HEK293T (cell line): ENCODE measurements at regions not wholly inside any gene's neighbourhood (a gene's known extent, or its start where the extent isn't known, plus 50 kb on each side); places are given as distances from the start of the nearest gene placed in this dataset.
A peak's percentile ranks its signal among the peaks of the same experiment; 100 is the strongest.
"Not testable (repeated sequence)": the region's sequence is repeated elsewhere in the genome, so short reads cannot be mapped to it uniquely, and the experiment has no call there.

Experiments
- CTCF ChIA-PET: fragments of 350-600 bp; formaldehyde crosslinking; extraction: SDS; loops from one replicate; lab custom pipeline; 2021; ENCODE audit warnings: antibody characterized with exemption, inconsistent platforms; lab: Yijun Ruan, JAX
- POLR2A ChIA-PET: fragments of 350-600 bp; formaldehyde crosslinking; extraction: SDS; loops from one replicate; lab custom pipeline; 2020; ENCODE audit warnings: antibody characterized with exemption, inconsistent platforms; lab: Yijun Ruan, JAX
- DNase-seq: peaks from one replicate; pipeline ENCODE4 v3.0.0; 2012; ENCODE audit warnings: mixed read lengths; ENCODE audit errors: extremely low spot score
- ARNT ChIP-seq: fragments of 450-650 bp; IDR thresholded peaks from 2 replicates; pipeline ENCODE4 v1.6.1; 2017; ENCODE audit warnings: mild to moderate bottlenecking
- BHLHE40 ChIP-seq: fragments of 450-650 bp; IDR thresholded peaks from 2 replicates; pipeline ENCODE4 v1.6.1; 2016; ENCODE audit warnings: mild to moderate bottlenecking, moderate library complexity, borderline replicate concordance
- CTBP1 ChIP-seq: fragments of 450-650 bp; IDR thresholded peaks from 2 replicates; pipeline ENCODE4 v1.6.1; 2016; ENCODE audit warnings: borderline replicate concordance
- ELF4 ChIP-seq: fragments of 450-650 bp; IDR thresholded peaks from 2 replicates; pipeline ENCODE4 v1.6.1; 2017; ENCODE audit warnings: antibody characterized with exemption
- FOXA1 ChIP-seq: fragments of 450-650 bp; IDR thresholded peaks from 2 replicates; pipeline ENCODE4 v1.6.1; 2016; ENCODE audit warnings: mild to moderate bottlenecking
- FOXK2 ChIP-seq: fragments of 450-650 bp; IDR thresholded peaks from 2 replicates; pipeline ENCODE4 v1.6.1; 2016; ENCODE audit warnings: mild to moderate bottlenecking
- FOXM1 ChIP-seq: fragments of 450-650 bp; IDR thresholded peaks from 2 replicates; pipeline ENCODE4 v1.6.1; 2017; ENCODE audit warnings: mild to moderate bottlenecking, borderline replicate concordance
- HDGF ChIP-seq: fragments of 450-650 bp; IDR thresholded peaks from 2 replicates; pipeline ENCODE4 v1.6.1; 2017; ENCODE audit warnings: antibody characterized with exemption, borderline replicate concordance
- L3MBTL2 ChIP-seq: fragments of 450-650 bp; conservative IDR thresholded peaks from 2 replicates; pipeline ENCODE4 v1.6.1; 2016; ENCODE audit warnings: mild to moderate bottlenecking
- LEF1 ChIP-seq: fragments of 450-650 bp; IDR thresholded peaks from 2 replicates; pipeline ENCODE4 v1.6.1; 2017; ENCODE audit warnings: mild to moderate bottlenecking, borderline replicate concordance
- NFRKB ChIP-seq: fragments of 450-650 bp; IDR thresholded peaks from 2 replicates; pipeline ENCODE4 v1.6.1; 2016; ENCODE audit warnings: mild to moderate bottlenecking, moderate library complexity
- PKNOX1 ChIP-seq: fragments of 450-650 bp; IDR thresholded peaks from 2 replicates; pipeline ENCODE4 v1.6.1; 2016
- SP1 ChIP-seq: fragments of 450-650 bp; IDR thresholded peaks from 2 replicates; pipeline ENCODE4 v1.6.1; 2017
- SUZ12 ChIP-seq: fragments of 450-650 bp; IDR thresholded peaks from 2 replicates; pipeline ENCODE4 v1.6.1; 2016; ENCODE audit warnings: mild to moderate bottlenecking
- TARDBP ChIP-seq: fragments of 450-650 bp; IDR thresholded peaks from 2 replicates; pipeline ENCODE4 v1.6.1; 2016
- ZNF384 ChIP-seq: fragments of 450-650 bp; IDR thresholded peaks from 2 replicates; pipeline ENCODE4 v1.6.1; 2016

GRCh38 chr3:43843386-43843785 lies 152.6 kb downstream of the ABHD5 start:
- DNase-seq, result no peak
- CTCF ChIA-PET, result interaction anchor here (3.4 kb wide), 1 partner anchor 12 kb away, joined by 21 read pairs; no protein-coding TSS in a partner anchor
- no peak for TF ChIP-seq FOXK2
- no peak for TF ChIP-seq TARDBP
- TF ChIP-seq CTBP1, result no peak
- no peak for TF ChIP-seq FOXM1
- TF ChIP-seq BHLHE40, result no peak
- TF ChIP-seq SUZ12, result no peak
- TF ChIP-seq ELF4, result no peak
- TF ChIP-seq SP1, result no peak
- TF ChIP-seq FOXA1, result no peak
- no peak for TF ChIP-seq ARNT
- no peak for TF ChIP-seq LEF1
- TF ChIP-seq HDGF, result no peak
- no peak for TF ChIP-seq ZNF384
- TF ChIP-seq PKNOX1, result no peak
- no peak for TF ChIP-seq NFRKB
- no peak for TF ChIP-seq L3MBTL2
- POLR2A ChIA-PET, result no interaction called here

GRCh38 chr3:43844757-43845156 lies 154.0 kb downstream of the ABHD5 start:
- no peak for DNase-seq
- CTCF ChIA-PET, result interaction anchor here (3.4 kb wide), 1 partner anchor 11 kb away, joined by 21 read pairs; no protein-coding TSS in a partner anchor
- TF ChIP-seq ELF4 (no peak), L3MBTL2 (no peak), NFRKB (no peak), FOXM1 (no peak), CTBP1 (no peak), HDGF (no peak), SP1 (no peak)
- POLR2A ChIA-PET, result no interaction called here

- POLR2A ChIA-PET, DNase-seq, CTCF ChIA-PET: not testable (repeated sequence)
These were observed 154.8 kb downstream of the ABHD5 start for GRCh38 chr3:43845553-43845952.

- DNase-seq, result no peak
- TF ChIP-seq TARDBP (no peak), FOXM1 (no peak), ARNT (no peak), ZNF384 (no peak), NFRKB (no peak)
- POLR2A ChIA-PET, result no interaction called here
- CTCF ChIA-PET, result no interaction called here
These were observed 161.3 kb downstream of the ABHD5 start for GRCh38 chr3:43852066-43852465.

GRCh38 chr3:43854283-43854682 lies 163.5 kb downstream of the ABHD5 start:
- TF ChIP-seq HDGF, result no peak
- no peak for TF ChIP-seq SUZ12
- no peak for TF ChIP-seq ARNT
- TF ChIP-seq PKNOX1, result no peak
- TF ChIP-seq CTBP1, result no peak
- TF ChIP-seq ZNF384, result no peak
- no peak for TF ChIP-seq TARDBP
- TF ChIP-seq FOXK2, result no peak
- POLR2A ChIA-PET, result no interaction called here
- CTCF ChIA-PET, result interaction anchor here (1.6 kb wide), 1 partner anchor 8 kb away, joined by 5 read pairs; no protein-coding TSS in a partner anchor
- no peak for DNase-seq

GRCh38 chr3:43854916-43855315 lies 164.2 kb downstream of the ABHD5 start:
- no peak for DNase-seq
- ChIA-PET POLR2A (no interaction called here), CTCF (interaction anchor here (0.5 to 1.9 kb wide), 9 partner anchors 8 to 846 kb away, joined by 3 to 21 read pairs (median 3); no protein-coding TSS in a partner anchor)
- TF ChIP-seq L3MBTL2 (no peak), BHLHE40 (no peak), FOXM1 (no peak), TARDBP (no peak), ELF4 (no peak), CTBP1 (no peak), HDGF (no peak), FOXK2 (no peak)

- POLR2A ChIA-PET, result no interaction called here
These were observed 165.0 kb downstream of the ABHD5 start for GRCh38 chr3:43855674-43856299.

More at GRCh38 chr3:43855674-43856299, 165.0 kb downstream of the ABHD5 start:
- peak; percentile 61 for DNase-seq
- CTCF ChIA-PET, result interaction anchor here (0.5 to 1.9 kb wide), 16 partner anchors 9 to 846 kb away, joined by 3 to 21 read pairs (median 3); no protein-coding TSS in a partner anchor
- TF ChIP-seq ZNF384 (no peak), CTBP1 (no peak), LEF1 (no peak), HDGF (no peak)
